Adipocyte (in vitro differentiated cells): ENCODE measurements at regions not wholly inside any gene's neighbourhood (a gene's known extent, or its start where the extent isn't known, plus 50 kb on each side); places are given as distances from the start of the nearest gene placed in this dataset.

ENCODE experiments used
- DNase-seq: peaks from one replicate; pipeline ENCODE4 v3.0.0-alpha.2; 2015; ENCODE audit warnings: low read depth
- H3K27me3 ChIP-seq: replicated peaks from 2 replicates; pipeline ENCODE4 v1.7.0; 2013; ENCODE audit warnings: mild to moderate bottlenecking, low read length, moderate library complexity; ENCODE audit not compliant: control insufficient read depth, insufficient read depth
- H3K36me3 ChIP-seq: 2 replicates; pipeline ENCODE4 v1.7.0; 2013; ENCODE audit warnings: low read length, mild to moderate bottlenecking, moderate library complexity; ENCODE audit not compliant: control insufficient read depth, insufficient read depth, severe bottlenecking
- H3K4me1 ChIP-seq: 2 replicates; pipeline ENCODE4 v1.7.0; 2013; ENCODE audit warnings: mild to moderate bottlenecking, low read length, moderate library complexity; ENCODE audit not compliant: control insufficient read depth, insufficient read depth
- H3K4me3 ChIP-seq: 2 replicates; pipeline ENCODE4 v1.7.0; 2013; ENCODE audit warnings: mild to moderate bottlenecking, low read length, moderate library complexity
- H3K9ac ChIP-seq: 2 replicates; pipeline ENCODE4 v1.7.0; 2013; ENCODE audit warnings: mild to moderate bottlenecking, low read length, moderate library complexity
- H3K9me3 ChIP-seq: 2 replicates; pipeline ENCODE4 v1.7.0; 2013; ENCODE audit warnings: mild to moderate bottlenecking, low read length, moderate library complexity; ENCODE audit not compliant: control insufficient read depth

DNA sequence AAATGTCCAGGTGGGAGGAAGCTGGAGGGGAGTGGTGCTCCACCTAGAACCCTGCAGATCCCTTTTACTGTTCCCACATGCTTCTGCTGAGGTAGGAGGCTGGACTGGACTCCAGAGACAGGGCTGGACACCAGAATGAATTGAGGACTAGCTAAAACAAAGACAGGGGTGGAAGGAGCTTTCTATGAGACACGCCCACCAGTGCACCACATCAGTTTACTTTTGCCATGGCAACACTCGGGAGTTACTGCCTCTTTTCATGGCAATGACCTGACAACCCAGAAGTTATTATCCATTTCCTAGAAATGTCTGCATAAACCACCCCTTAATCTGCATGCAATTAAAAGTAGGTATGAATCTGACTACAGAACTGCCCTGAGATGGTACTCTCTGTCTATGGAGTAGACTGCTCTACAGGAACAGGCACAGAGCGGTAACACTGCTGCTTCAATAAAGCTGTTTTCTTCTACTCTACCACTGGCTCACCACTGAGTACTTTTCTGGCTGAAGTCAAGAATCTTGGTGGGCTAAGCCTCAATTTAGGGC, 211.7 kb downstream of the TFAP2C start:
- Histone ChIP-seq H3K4me1 (no peaks in the 10 kb centered on the region), H3K4me3 (no peak overlapping the region), H3K9me3 (peaks cover 8% of the 10 kb centered on the region), H3K27me3 (peaks cover 81% of the 10 kb centered on the region), H3K9ac (no peak overlapping the region), H3K36me3 (no peaks in the 10 kb centered on the region)
- no peak for DNase-seq

DNA sequence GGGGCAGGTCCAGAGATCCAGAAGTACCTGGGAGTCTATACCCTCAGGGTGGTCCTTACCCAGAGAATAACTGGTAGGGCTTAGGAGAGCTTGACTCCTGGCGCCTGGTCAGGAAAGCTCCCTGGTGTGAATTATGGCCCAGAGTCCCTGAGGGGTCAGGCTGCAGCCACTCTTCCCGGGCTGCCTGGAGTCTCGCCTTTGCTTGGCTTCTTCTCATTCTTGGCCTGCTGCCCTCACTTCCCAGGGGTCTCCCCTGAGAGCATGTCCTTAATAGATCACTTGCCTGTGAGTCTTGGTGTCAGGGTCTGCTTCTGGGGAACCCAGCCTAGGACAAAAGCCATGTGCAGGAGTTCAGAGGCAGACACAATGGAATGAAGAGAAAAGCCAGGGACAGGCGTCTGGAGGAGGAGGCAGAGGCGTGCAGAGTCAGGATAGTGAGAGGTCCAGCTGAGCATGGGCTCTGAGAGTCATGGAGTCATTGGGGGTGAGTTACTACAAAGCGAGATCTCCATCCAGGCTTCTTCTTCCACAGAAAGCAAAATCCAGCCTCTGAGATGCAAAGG, 212.3 kb downstream of the TFAP2C start:
- H3K27me3 ChIP-seq, result peaks cover 83% of the 10 kb centered on the region
- H3K9ac ChIP-seq, result no peak overlapping the region
- H3K9me3 ChIP-seq, result peaks cover 8% of the 10 kb centered on the region
- no peaks in the 10 kb centered on the region for H3K36me3 ChIP-seq
- DNase-seq, result no peak
- no peak overlapping the region for H3K4me3 ChIP-seq
- no peaks in the 10 kb centered on the region for H3K4me1 ChIP-seq

DNA sequence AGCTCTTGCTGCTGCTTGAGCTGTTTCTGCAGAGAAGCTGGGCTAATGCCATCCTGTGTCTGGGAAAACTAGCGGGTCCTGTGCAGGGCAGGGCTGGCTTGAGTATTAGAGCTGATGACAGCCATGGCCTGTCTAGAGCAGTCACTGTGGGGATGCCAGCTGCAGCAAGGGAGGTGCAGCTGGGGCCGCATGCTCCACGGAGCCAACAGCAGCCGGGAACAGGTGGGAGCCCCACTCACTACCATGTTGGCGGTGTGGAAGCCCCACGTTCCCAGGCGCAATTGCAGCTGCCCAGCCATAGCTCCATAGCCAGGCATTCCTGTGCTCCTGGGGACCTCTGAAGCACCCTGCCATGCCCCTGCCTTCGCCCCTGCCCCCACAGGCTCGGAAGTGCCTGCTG, 212.9 kb downstream of the TFAP2C start:
- H3K4me3 ChIP-seq, result no peak overlapping the region
- no peak overlapping the region for H3K9ac ChIP-seq
- peaks cover 8% of the 10 kb centered on the region for H3K9me3 ChIP-seq
- no peaks in the 10 kb centered on the region for H3K36me3 ChIP-seq
- H3K27me3 ChIP-seq, result peaks cover 83% of the 10 kb centered on the region
- DNase-seq, result no peak
- no peaks in the 10 kb centered on the region for H3K4me1 ChIP-seq

DNA sequence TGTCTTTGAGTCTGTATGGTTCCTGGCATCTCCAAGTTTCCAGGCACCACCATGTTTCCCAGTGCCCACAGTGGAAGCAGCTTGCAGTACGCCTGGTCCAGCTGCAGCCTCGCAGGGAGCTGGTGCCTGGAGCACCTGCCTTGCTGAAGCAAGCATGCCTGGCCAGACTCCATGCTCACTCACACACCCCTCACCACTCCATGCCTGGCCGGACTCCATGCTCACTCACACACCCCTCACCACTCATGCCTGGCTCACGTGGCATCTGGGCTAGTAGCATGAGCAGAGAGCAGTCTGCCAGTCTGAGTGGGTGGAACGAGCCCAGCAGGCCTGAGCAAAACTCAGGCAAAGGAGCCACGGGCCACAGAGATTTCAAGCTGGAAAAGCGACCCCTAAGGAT, 214.3 kb downstream of the TFAP2C start:
- DNase-seq, result no peak
- Histone ChIP-seq H3K27me3 (peaks cover 84% of the 10 kb centered on the region), H3K4me3 (no peak overlapping the region), H3K4me1 (no peaks in the 10 kb centered on the region), H3K36me3 (no peaks in the 10 kb centered on the region), H3K9me3 (peaks cover 5% of the 10 kb centered on the region), H3K9ac (no peak overlapping the region)

DNA sequence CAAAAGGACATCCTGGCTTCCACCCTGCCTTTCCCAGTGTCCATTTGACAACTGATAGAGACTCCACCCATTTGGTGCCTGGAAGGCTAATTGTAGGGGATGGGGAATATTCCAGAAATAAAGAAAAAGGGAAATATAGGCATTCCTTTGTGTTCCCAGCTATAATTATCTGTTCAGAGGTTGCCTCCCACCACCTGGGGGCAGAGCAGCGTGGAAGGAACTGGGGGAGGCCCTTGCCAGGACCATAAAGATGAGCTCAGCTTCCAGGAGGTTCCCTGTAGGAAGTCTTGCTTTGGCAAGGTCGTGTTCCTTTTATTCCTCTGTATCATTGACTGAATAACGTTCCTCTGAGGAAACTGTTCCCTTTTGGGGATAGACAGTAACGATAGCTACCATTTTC, 214.7 kb downstream of the TFAP2C start:
- Histone ChIP-seq H3K4me1 (no peaks in the 10 kb centered on the region), H3K36me3 (no peaks in the 10 kb centered on the region), H3K4me3 (no peak overlapping the region), H3K27me3 (peaks cover 84% of the 10 kb centered on the region), H3K9me3 (peaks cover 4% of the 10 kb centered on the region), H3K9ac (no peak overlapping the region)
- no peak for DNase-seq

DNA sequence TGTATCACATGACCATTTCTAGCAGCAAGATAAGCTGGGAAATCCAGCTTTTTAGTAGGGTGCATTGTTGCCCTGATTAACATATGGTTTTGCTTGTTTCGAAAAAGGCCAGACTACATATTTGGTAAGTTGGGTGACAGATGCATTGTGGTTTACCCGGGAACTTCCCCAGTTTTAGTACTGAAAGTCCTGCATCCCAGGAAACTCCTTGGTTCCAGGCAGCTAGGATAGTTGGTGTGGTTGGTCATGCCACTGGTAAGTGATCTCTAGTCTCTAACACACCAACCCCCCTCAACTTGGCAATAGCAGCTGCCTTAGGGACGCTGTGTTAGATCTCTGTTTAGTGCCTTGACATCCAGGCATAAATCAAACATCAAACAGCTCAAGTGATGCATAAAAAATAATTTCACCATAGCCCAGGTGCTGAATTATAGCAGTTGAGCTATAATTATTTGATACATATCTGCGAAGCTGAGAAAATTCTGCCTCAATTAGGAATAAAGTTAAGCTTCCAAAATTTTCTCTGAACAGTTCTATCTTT, 216.5 kb downstream of the TFAP2C start:
- no peak overlapping the region for H3K9ac ChIP-seq
- no peaks in the 10 kb centered on the region for H3K4me1 ChIP-seq
- DNase-seq, result no peak
- H3K36me3 ChIP-seq, result no peaks in the 10 kb centered on the region
- H3K27me3 ChIP-seq, result peaks cover 86% of the 10 kb centered on the region
- H3K4me3 ChIP-seq, result no peak overlapping the region
- H3K9me3 ChIP-seq, result peaks cover 4% of the 10 kb centered on the region

DNA sequence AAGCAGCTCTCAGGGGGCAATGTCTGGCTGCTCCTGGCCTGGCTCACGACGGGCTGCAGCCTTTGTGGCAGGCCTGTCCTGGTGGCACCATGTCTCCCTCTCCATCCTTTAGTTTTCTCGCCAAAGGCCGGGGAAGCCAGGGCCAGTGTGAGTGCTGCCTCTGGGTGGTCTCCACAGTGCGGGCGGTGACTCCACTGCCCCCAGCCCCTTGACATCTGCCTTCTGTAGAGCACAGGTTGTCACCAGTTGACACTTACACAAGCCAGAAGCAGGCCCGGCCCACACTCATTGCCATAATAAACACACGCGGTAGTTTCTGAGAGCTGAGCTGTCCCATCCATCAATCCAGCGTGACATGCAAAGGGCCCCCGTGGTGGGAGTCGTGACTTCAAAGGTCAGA, 219.5 kb downstream of the TFAP2C start:
- no peak for DNase-seq
- no peaks in the 10 kb centered on the region for H3K4me1 ChIP-seq
- no peaks in the 10 kb centered on the region for H3K36me3 ChIP-seq
- no peak overlapping the region for H3K9ac ChIP-seq
- H3K9me3 ChIP-seq, result peaks cover 4% of the 10 kb centered on the region
- H3K4me3 ChIP-seq, result no peak overlapping the region
- peaks cover 78% of the 10 kb centered on the region for H3K27me3 ChIP-seq

DNA sequence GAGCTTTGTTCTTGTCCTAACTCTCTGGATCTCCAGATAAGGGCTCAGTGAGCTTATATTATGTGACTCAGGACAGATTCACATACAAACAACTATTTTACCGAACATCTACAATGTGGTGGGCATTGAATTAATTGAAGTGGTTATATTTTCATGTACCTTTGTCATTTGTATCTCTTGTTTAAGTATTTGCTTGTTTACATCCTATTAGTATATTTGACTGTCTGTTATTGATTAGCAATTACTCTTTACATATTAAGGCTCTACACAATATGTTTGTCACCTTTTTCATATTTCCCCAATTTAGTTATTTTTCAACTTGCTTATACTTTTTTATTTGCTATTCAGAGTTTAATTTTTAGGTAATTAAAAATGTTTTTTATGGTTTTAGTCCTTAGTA, 222.4 kb downstream of the TFAP2C start:
- Histone ChIP-seq H3K4me1 (peaks cover 2% of the 10 kb centered on the region), H3K36me3 (no peaks in the 10 kb centered on the region), H3K9me3 (peaks cover 4% of the 10 kb centered on the region), H3K9ac (no peak overlapping the region), H3K4me3 (no peak overlapping the region), H3K27me3 (peaks cover 66% of the 10 kb centered on the region)
- no peak for DNase-seq

DNA sequence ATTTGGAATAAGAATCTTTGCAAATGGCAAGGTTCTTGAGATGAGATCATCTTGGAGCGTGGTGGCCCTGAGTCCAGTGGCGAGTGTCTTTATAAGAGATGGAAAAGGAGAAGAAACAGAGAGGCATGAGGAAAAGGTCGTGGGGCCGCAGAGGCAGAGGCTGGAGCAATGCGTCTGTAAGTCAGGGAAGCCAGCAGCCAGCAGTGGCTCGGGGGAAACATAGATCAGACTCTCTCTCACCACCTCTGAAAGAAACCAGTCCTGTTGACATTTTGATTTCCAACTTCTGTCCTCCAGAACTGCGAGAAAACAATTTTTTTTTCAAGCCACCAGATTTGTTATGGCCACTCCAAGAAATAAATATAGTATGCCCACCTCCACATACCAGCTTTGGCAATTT, 226.6 kb downstream of the TFAP2C start:
- peaks cover 54% of the 10 kb centered on the region for H3K27me3 ChIP-seq
- H3K4me3 ChIP-seq, result no peak overlapping the region
- H3K36me3 ChIP-seq, result no peaks in the 10 kb centered on the region
- peaks cover 4% of the 10 kb centered on the region for H3K9me3 ChIP-seq
- no peak for DNase-seq
- no peak overlapping the region for H3K9ac ChIP-seq
- peaks cover 8% of the 10 kb centered on the region for H3K4me1 ChIP-seq

DNA sequence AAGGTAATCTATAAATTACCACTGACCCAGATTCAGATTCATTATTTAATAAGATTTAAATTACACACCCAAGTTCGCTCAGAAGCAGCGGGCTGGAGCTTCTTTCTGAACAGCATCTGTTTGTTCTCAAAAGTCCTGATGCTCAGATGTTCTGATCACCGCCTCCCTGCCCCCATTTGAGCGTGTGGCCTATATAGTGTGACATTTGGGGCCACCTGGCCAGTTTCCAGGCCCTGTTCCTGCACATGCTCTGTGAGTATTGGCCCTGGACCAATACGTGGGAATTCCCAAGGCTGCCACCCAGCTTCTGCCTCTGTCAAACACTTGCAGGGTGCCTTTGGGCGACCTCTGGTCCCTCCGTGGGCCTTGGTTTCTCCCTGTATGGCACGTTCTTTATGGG, 228.8 kb downstream of the TFAP2C start:
- H3K9me3 ChIP-seq, result no peaks in the 10 kb centered on the region
- H3K36me3 ChIP-seq, result no peaks in the 10 kb centered on the region
- H3K4me3 ChIP-seq, result no peak overlapping the region
- no peak for DNase-seq
- H3K9ac ChIP-seq, result no peak overlapping the region
- peaks cover 9% of the 10 kb centered on the region for H3K4me1 ChIP-seq
- H3K27me3 ChIP-seq, result peaks cover 56% of the 10 kb centered on the region

DNA sequence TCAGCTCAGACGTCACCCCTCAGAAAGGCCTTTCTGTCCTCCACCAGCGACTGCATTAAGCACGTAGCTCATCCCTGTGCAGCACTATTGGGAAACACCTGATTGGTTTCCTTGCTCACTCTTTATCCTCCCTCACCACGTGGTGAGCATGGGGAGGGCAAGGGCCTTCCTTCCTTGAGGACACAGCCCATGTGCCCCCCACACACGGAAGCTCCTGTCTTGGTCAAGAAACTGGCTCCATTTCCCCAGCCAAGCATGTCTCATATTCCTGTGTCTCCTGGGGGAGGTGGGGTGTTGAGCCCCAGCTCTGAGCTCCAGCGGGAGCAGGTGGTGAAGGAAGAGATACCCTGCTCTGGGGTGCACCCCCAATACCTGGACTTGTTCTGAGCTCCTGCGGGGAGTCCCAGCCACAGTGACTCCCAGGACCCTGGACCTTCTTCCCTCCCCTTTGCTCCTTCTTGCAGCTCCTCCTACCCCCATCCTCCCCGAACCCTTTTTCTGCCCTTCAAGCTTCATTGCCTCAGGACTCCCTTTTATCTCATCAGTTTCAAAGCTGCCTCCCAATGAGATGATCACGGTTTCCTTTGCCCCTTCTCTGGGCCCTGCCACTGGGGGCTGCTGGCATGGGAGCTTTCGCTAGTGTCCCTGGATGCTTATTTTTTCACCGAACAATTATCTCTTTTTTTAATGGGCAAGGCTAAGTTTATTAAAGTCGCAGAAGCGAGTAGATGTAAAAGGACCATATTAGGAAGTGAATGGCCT, 230.1 kb downstream of the TFAP2C start:
- Histone ChIP-seq H3K36me3 (no peaks in the 10 kb centered on the region), H3K27me3 (peaks cover 66% of the 10 kb centered on the region)
- no peak for DNase-seq

More for the DNA sequence above, 230.1 kb downstream of the TFAP2C start:
- H3K4me3 ChIP-seq, result no peak overlapping the region
- H3K9me3 ChIP-seq, result no peaks in the 10 kb centered on the region
- H3K4me1 ChIP-seq, result peaks cover 9% of the 10 kb centered on the region
- no peak overlapping the region for H3K9ac ChIP-seq
